CD4-positive, alpha-beta T cell (primary cell): ENCODE measurements at regions not wholly inside any gene's neighbourhood (a gene's known extent, or its start where the extent isn't known, plus 50 kb on each side); places are given as distances from the start of the nearest gene placed in this dataset.

Experiments
- ATAC-seq: fragments of 200-7000 bp; cut with Tn5 transposase; one replicate; pipeline ENCODE4 v1.10.0; 2022; ENCODE audit warnings: mild to moderate bottlenecking; ENCODE audit not compliant: poor library complexity
- CTCF ChIA-PET: fragments of 350-600 bp; sonication (Branson Sonifier 250); formaldehyde crosslinking; loops from one replicate; lab custom pipeline; 2021; ENCODE audit warnings: antibody characterized with exemption, inconsistent platforms; lab: Charles Lee
- POLR2A ChIA-PET: fragments of 350-600 bp; sonication (Branson Sonifier 250); formaldehyde crosslinking; loops from one replicate; lab custom pipeline; 2021; ENCODE audit warnings: antibody characterized with exemption, inconsistent platforms; lab: Charles Lee
- DNase-seq, 14 experiments: peaks; one replicate each; pipeline ENCODE4 v3.0.0-alpha.2; 2013 to 2020; ENCODE audit warnings: mixed read lengths in 2 of 14
- H3K27ac ChIP-seq, 2 donors: one replicate each; pipeline versions ENCODE4 v1.5.1 to v1.7.0; 2013; ENCODE audit warnings: low read length in 2 of 2, low read depth in 1 of 2, mild to moderate bottlenecking in 1 of 2
- H3K27me3 ChIP-seq, 2 experiments: 1 replicate in 1 of 2; 2 replicates in 1 of 2; pipeline versions ENCODE4 v1.6.1 to v1.7.0; 2013; ENCODE audit warnings: low read length in 2 of 2, control low read depth in 1 of 2, mild to moderate bottlenecking in 1 of 2, moderate library complexity in 1 of 2; ENCODE audit not compliant: insufficient read depth in 2 of 2, control insufficient read depth in 1 of 2
- H3K36me3 ChIP-seq: one replicate; pipeline ENCODE4 v1.6.1; 2013; ENCODE audit warnings: low read length, control low read depth; ENCODE audit not compliant: insufficient read depth
- H3K4me1 ChIP-seq: one replicate; pipeline ENCODE4 v1.6.1; 2013; ENCODE audit warnings: low read length, control low read depth; ENCODE audit not compliant: insufficient read depth
- H3K4me3 ChIP-seq: one replicate; pipeline ENCODE4 v1.5.1; 2013; ENCODE audit warnings: mild to moderate bottlenecking, low read length, moderate library complexity
- H3K9me3 ChIP-seq, 2 experiments: 1 replicate in 1 of 2; 2 replicates in 1 of 2; pipeline versions ENCODE4 v1.6.1 to v1.7.0; 2013; ENCODE audit warnings: low read length in 2 of 2, mild to moderate bottlenecking in 2 of 2, control low read depth in 1 of 2, moderate library complexity in 1 of 2; ENCODE audit not compliant: control insufficient read depth in 1 of 2, insufficient read depth in 1 of 2
- H3K27ac Mint-ChIP-seq: one replicate; pipeline ENCODE4 v1.8.0; 2020; ENCODE audit warnings: mixed read lengths
- H3K27me3 Mint-ChIP-seq: one replicate; pipeline ENCODE4 v1.8.0; 2021; ENCODE audit warnings: mixed read lengths
- H3K36me3 Mint-ChIP-seq: one replicate; pipeline ENCODE4 v1.8.0; 2021; ENCODE audit warnings: low read depth, mixed read lengths
- H3K4me1 Mint-ChIP-seq: one replicate; pipeline ENCODE4 v1.8.0; 2021; ENCODE audit warnings: low read depth, mixed read lengths
- H3K4me3 Mint-ChIP-seq: one replicate; pipeline ENCODE4 v1.8.0; 2020; ENCODE audit warnings: mild to moderate bottlenecking, mixed read lengths
- H3K9me3 Mint-ChIP-seq: one replicate; pipeline ENCODE4 v1.8.0; 2020; ENCODE audit warnings: mixed read lengths
- intact Hi-C, 2 experiments: fragments of 100-400 bp; cut with DNase I in 1 of 2; cut with micrococcal nuclease in 1 of 2; formaldehyde crosslinking; loops; one replicate each; pipeline versions ENCODE4 v1.15.1 to v1.9.0; 2023 to 2025; cut with DNase I, micrococcal nuclease
- TF ChIP-seq, protein P1 (sequence below): fragments of 200-600 bp; IDR thresholded peaks from one replicate; pipeline ENCODE4 v1.8.0; 2022; ENCODE audit warnings: antibody characterized with exemption, mild to moderate bottlenecking

DNA sequence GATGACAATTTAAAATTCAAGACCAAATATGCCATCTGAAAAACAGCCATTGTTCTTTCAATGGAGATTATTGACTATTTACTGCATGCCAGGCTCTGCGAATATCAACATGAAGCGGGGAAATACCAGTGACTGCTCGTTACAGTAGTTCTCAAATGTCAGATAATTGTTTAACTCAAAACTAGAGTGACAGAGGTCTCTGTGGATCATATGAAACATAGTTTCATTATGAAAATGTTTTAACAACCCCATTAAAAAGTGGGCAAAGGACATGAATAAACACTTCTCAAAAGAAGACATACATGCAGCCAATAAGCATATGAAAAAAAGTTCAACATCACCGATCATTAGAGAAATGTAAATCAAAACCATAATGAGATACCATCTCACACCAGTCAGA lies 50.0 kb upstream of the GPR149 start:
- H3K4me3 Mint-ChIP-seq = no peak overlapping the region
- no peaks in the 10 kb centered on the region for H3K36me3 ChIP-seq
- intact Hi-C loops = no loop called here
- POLR2A ChIA-PET = no interaction called here
- no peak overlapping the region for H3K27ac ChIP-seq
- H3K27me3 Mint-ChIP-seq = no peaks in the 10 kb centered on the region
- H3K27me3 ChIP-seq = no peaks in the 10 kb centered on the region
- no peaks in the 10 kb centered on the region for H3K9me3 Mint-ChIP-seq
- no peak overlapping the region for H3K27ac Mint-ChIP-seq
- CTCF ChIA-PET = no interaction called here
- TF ChIP-seq, protein P1, sequence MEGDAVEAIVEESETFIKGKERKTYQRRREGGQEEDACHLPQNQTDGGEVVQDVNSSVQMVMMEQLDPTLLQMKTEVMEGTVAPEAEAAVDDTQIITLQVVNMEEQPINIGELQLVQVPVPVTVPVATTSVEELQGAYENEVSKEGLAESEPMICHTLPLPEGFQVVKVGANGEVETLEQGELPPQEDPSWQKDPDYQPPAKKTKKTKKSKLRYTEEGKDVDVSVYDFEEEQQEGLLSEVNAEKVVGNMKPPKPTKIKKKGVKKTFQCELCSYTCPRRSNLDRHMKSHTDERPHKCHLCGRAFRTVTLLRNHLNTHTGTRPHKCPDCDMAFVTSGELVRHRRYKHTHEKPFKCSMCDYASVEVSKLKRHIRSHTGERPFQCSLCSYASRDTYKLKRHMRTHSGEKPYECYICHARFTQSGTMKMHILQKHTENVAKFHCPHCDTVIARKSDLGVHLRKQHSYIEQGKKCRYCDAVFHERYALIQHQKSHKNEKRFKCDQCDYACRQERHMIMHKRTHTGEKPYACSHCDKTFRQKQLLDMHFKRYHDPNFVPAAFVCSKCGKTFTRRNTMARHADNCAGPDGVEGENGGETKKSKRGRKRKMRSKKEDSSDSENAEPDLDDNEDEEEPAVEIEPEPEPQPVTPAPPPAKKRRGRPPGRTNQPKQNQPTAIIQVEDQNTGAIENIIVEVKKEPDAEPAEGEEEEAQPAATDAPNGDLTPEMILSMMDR = no peak
- H3K9me3 ChIP-seq = peaks cover 0 to 3% of the 10 kb centered on the region in 2 experiments
- DNase-seq (no peak), ATAC-seq (no peak)
- no peaks in the 10 kb centered on the region for H3K4me1 ChIP-seq
- H3K4me1 Mint-ChIP-seq = no peaks in the 10 kb centered on the region
- no peak overlapping the region for H3K4me3 ChIP-seq
- H3K36me3 Mint-ChIP-seq = no peaks in the 10 kb centered on the region
